Activated CD4-positive, alpha-beta T cell treated with anti-CD3 and anti-CD28 coated beads, Interleukin-2, amount 50 U/mL, for 4 hours (primary cell): ENCODE measurements at regions not wholly inside any gene's neighbourhood (a gene's known extent, or its start where the extent isn't known, plus 50 kb on each side); places are given as distances from the start of the nearest gene placed in this dataset.

Experiments
- DNase-seq, 2 experiments: peaks; one replicate each; pipeline ENCODE4 v3.0.0-alpha.2; 2020

GRCh38 chr10:3478632-3479240 is 306.2 kb upstream of the PITRM1 start:
- no peak for DNase-seq

- DNase-seq: no peak
Measured at GRCh38 chr10:3478153-3478552, 305.6 kb upstream of the PITRM1 start.

- no peak for DNase-seq
Measured at GRCh38 chr10:3477683-3478082, 305.1 kb upstream of the PITRM1 start.

- no peak for DNase-seq
Measured at GRCh38 chr10:3476640-3477448, 304.3 kb upstream of the PITRM1 start.

- no peak for DNase-seq
Measured at GRCh38 chr10:3476186-3476585, 303.6 kb upstream of the PITRM1 start.

- DNase-seq: no peak
Measured at GRCh38 chr10:3475367-3475766, 302.8 kb upstream of the PITRM1 start.

GRCh38 chr10:3474266-3474665 is 301.7 kb upstream of the PITRM1 start:
- no peak for DNase-seq

GRCh38 chr10:3473271-3473670 is 300.7 kb upstream of the PITRM1 start:
- DNase-seq: no peak

GRCh38 chr10:3472287-3473051 is 299.9 kb upstream of the PITRM1 start:
- DNase-seq: no peak

GRCh38 chr10:3471927-3472286 is 299.3 kb upstream of the PITRM1 start:
- DNase-seq: no peak

- no peak for DNase-seq
Measured at GRCh38 chr10:3471472-3471871, 298.9 kb upstream of the PITRM1 start.

GRCh38 chr10:3470191-3470590 is 297.6 kb upstream of the PITRM1 start:
- no peak for DNase-seq

- no peak for DNase-seq
Measured at GRCh38 chr10:3469639-3470020, 297.0 kb upstream of the PITRM1 start.

GRCh38 chr10:3468919-3469638 is 296.5 kb upstream of the PITRM1 start:
- no peak for DNase-seq

- peak in 1 of 2 experiments; percentile 6 for DNase-seq
Measured at GRCh38 chr10:3467052-3467951, 294.7 kb upstream of the PITRM1 start.

GRCh38 chr10:3465406-3465891 is 292.9 kb upstream of the PITRM1 start:
- DNase-seq: no peak

- no peak for DNase-seq
Measured at GRCh38 chr10:3464760-3465405, 292.3 kb upstream of the PITRM1 start.

GRCh38 chr10:3460420-3461128 is 288.0 kb upstream of the PITRM1 start:
- DNase-seq: no peak

GRCh38 chr10:3455385-3456334 is 283.1 kb upstream of the PITRM1 start:
- no peak for DNase-seq
